GM12873 (cell line): ENCODE measurements at regions not wholly inside any gene's neighbourhood (a gene's known extent, or its start where the extent isn't known, plus 50 kb on each side); places are given as distances from the start of the nearest gene placed in this dataset.
A peak's percentile ranks its signal among the peaks of the same experiment; 100 is the strongest.

Experiments used
- CTCF ChIP-seq: IDR thresholded peaks from 2 replicates; pipeline ENCODE4 v1.5.1; 2012; ENCODE audit warnings: low read depth, mild to moderate bottlenecking, moderate library complexity, low read length, control low read depth; ENCODE audit not compliant: insufficient read depth; ENCODE audit errors: missing control alignments

DNA sequence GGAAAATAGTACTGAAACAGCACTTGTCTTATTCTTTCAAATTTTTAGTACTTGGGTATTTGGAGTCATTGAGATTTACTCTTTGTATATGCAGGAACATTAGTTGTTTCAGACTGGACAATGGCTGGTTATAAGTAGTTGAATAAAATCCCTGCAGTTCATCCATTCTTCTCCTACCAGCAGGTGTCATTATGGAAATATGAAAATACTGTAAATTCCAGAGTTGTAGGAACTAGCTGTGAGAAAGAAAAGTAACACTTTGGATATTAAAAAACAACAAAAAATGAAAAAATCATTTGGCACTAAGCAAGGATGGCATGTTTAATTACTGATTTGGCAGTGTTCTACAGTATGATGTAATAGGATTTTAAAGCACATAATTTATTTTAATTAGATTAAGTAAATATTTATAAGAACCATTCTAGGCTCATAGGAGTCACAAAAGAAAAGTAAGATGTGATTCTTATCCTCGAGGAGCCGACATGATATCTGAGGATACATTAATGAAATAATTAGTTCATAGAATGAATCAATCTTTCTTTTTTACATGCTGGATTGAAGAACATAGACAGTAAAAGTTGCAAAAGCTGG lies 155.3 kb downstream of the KCNRG start:
- no peak for TF ChIP-seq CTCF

- TF ChIP-seq CTCF, result no peak
Measured at GRCh38 chr13:50171590-50172282, 156.5 kb downstream of the KCNRG start.

- TF ChIP-seq CTCF, result no peak
Measured at GRCh38 chr13:50174630-50175029, 159.4 kb downstream of the KCNRG start.

GRCh38 chr13:50179977-50180376 lies 164.7 kb downstream of the KCNRG start:
- TF ChIP-seq CTCF, result no peak

DNA sequence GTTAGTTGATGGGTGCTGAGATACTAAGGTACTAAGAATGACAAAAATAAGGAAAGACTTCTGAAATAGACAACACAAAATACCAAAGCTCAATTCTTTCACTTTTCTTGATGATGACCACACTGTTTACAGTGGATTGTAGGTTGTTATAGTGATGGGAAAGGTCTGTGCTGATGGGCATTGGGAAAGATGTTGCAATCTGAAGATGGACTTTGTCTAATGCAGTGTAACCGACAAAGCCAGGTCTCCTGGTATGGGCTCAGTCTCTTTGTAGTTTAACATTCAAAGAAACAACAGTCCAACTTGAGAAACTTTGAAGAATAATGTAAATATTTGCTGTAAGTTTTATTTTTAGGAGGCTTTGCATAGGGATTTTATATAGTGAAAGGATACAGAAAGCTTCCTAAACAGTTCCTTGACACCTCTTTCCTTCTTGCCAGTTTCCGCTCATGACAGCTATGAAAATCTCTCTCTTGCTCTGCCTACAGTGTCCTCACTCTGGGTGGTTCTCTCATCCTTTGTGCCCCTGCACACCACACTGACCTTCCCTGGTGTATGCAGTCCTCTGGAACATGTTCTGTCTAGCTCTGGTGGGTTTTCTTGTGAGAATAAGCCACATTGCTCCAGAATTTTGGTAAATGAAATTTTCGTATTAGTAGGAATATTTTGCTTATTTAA lies 172.2 kb downstream of the KCNRG start:
- no peak for TF ChIP-seq CTCF

GRCh38 chr13:50188696-50189095 lies 173.5 kb downstream of the KCNRG start:
- TF ChIP-seq CTCF, result no peak

DNA sequence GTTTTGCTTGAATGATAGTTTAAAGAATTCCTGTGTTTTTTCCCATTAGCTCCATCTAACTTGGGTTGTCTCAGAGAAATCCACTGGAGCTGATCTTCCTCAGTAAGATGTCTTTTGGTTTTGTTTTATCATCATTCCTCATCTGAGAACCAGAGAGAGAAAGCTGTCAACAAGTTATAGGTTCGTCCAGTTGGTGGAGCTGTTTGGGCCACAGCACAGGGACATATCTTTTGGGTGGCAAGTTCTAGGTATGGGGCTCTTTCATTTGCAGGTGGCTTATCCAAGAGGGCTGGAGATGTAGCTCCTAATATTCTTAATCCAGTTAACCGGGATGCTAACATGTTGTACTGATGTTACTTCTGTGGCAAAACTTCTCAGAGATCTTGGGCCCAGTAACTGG lies 174.2 kb downstream of the KCNRG start:
- peak; percentile 23 for TF ChIP-seq CTCF
